ENCODE measurements at regions not wholly inside any gene's neighbourhood (a gene's known extent, or its start where the extent isn't known, plus 50 kb on each side); places are given as distances from the start of the nearest gene placed in this dataset.
A peak's percentile ranks its signal among the peaks of the same experiment; 100 is the strongest.
"Not testable (repeated sequence)": the region's sequence is repeated elsewhere in the genome, so short reads cannot be mapped to it uniquely, and the experiment has no call there.

DNA sequence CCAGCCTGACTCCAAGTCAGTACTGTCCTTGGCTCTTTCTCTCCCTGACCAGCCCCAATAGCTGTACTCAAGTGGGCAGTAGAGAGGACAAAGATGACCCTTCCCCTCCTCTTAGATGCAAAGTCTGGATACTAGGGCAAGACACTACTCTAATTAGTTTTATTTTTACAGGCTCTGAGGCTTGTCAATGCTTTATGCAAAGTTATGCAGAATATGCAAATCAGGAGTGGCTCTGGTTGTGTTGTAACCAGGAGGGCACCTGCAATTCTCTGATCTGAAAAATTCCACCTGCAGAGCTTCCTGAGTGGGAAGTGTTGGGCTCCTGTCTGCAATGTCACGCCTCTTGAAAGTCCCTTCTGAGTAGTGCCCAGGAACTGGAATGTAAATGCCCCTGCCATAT lies 201.5 kb downstream of the RGS3 start:
- DNase-seq, result no peak

DNA sequence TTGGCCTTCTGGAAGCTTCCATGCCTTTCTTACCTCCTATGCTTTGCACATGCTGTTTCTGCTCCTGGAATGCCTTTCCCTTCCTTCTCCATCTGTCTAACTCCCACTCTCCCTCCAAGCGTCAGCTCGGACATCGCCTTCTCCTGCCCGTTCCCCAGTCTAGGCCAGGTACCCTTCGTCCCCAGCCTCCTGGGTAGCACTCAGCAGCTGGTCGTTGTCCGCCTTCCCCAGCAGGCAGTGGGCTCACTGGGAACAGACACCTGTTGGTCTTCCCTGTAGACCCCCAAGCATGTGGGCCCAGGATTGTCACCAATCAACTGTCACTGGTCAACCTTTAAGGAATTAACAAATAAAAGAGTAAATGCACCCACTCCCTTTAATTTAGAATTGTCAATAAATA lies 202.2 kb downstream of the RGS3 start:
- DNase-seq, result no peak

DNA sequence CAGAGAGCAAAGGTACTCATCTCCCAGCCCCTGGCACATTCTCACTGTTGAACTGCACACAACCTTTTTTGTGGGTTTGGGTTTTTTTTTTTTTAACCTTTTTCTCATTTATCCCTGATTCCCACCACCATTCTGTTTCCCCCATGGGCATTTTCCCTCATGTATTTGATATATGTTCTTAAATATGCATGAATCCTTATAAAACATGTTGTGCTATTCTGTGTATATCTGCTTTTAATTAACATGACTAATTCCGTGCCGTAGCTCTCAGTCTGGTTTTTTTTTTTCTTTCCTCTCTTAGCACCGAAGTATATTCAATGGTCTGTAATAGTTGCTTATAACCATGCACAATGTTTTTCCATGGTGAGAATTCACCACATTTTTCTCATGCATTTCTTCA lies 204.5 kb downstream of the RGS3 start:
- DNase-seq, result no peak

DNA sequence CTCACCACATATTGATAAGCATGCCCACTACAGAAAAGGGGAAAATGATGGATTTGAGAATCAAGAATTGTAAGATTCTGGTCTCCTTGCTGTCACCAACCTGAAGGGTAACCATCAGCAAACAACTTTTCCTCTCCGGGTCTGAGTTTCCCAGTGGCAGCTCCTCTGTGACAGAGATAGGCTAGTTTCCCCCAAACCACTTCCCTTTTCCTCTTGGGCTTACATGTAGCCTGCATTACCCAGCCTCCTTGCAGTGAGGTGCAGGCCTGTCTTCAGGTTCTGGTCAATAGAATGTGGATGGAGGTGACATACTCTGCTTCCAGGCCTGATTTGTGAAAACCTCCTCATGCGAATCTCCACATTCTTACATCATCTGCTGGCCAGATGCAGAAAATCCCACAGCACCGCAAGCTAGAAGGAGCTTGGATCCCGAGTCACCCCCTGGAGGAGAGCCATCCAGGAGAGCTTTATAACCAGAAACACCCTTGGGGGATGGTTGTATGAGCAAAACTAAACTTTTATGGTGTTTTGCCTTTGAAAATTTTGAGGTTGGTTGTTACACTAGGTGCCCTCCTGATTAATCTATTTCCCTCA lies 206.1 kb downstream of the RGS3 start:
- DNase-seq, result no peak

DNA sequence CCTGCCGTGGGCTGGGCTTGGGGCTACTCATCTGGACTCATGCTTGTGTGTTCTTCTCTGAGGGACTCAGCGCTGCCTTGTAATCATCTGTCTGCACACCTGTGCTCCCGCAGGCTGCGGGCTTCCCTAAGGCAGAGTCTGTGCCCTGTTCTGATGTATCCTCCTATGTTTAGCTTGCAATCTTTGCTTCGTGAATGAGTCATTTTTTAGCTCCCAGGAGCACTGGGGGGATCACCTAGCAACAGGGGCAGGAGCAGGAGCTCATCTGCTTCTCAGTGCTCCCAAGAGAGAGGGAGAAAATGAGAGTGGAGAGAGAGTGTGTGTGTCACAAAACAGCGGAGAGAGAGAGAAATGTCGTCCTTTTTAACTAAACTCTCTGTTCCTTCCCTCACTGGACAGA lies 202.4 kb upstream of the ZNF618 start:
- no peak for DNase-seq

DNA sequence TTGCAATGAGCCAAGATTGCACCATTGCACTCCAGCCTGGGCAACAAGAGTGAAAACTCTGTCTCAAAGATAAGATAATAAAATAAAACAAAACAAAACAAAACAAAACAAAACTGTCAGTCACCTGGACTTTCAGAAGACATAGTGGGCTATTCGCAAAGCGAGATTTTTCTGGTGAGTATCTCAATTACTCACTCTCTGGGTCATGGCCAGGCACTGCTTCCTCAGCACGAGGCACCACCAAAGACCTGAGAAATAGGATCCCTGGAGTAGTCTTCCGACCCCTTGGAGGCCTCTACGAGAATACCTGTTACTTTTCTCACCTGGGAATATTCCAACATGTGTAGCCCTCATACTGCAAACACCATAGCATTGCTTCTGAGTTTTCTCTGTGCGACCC lies 201.7 kb upstream of the ZNF618 start:
- no peak for DNase-seq

DNA sequence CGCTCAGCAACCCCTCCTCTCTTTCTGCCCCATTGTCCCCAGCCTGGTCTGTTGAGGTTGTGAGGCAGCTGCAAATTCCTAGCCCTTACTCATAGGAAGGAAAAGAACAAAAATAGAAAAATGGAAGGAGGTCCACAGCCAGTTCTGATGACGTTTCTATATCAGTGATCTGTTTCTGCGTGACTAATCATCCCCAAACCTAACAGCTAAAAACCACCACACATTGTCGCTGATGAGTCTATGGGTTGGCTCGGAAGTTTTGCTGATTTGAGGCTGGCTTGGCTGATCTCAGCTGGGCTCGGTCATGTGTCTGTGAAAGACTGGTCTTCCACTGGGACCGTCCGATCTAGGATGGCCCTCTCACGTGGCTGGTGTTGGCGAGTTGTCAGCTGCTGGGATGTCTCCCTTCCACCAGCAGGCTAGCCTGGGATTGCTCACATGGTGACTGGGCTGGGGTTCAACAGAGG lies 200.6 kb upstream of the ZNF618 start:
- no peak for DNase-seq

DNA sequence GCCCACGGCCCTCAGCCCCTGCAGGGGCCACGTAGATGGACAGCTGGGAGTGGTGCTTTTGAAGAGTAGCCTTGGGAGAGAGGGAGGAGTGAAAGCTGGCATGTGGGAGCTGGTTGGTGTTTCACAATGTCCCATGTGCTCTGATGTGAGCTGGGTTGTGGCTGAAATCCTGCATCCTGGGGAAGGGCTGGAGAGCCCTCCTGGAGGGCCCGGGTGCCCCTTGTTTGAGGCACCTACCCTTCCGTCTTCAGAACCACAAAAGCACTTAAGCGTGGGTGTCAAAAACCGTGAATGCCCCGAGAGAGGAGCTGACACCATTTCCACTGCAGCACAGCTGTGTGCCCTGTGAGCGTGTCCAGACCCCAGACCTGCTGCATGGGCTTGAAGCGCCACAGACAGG lies 199.1 kb upstream of the ZNF618 start:
- no peak for DNase-seq

DNA sequence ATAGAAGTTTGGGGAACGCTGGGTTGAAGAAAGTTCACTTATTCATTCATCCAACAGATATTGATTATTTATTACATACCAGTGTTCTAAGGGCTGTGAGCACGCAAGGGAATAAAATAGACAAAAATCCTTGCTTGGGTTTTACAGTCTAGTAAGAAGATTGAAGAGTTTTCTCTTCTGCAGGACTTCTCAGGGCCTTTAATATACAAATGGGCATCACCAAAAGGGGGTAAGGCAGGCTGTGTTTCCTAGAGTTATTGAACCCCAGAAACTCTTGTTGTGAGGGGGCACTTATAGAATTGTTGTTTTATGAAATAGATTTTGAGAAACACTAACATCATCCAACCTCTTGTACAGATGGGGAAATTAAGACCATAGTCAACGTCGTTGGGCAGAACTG lies 198.5 kb upstream of the ZNF618 start:
- DNase-seq, result no peak

DNA sequence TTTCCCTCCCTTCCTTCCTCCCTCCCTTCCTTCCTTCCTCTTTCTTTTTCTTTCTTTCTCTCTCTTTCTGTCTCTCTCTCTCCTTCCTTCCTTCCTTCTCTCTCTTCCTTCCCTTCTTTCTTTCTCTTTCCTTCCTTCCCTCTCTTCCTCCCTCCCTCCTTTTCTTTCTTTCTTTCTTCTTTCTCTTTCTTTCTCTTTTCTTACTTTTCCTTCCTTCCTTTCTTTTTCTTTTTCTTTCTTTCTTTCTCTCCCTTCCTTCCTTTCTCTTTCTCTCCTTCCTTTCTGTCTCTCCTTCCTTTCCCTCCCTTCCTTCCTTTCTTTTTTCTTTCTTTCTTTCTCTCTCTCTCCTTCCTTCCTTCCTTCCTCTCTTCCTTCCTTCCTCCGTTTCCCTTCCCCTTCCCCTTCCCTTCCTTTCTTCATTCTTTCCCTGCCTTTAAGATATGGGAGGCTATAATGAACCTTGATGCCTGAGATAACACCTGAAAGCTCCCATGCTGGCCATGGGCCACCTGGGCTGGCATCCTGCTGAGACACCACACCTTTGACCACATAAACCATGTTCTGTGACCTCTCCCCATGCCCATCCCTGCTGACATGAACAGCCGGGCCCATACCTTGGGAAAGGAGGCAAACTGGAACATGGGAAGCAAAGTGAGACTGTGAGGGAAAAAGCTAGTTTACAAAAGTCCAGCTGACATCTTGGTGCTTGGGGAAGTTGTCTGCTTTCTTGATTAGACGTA lies 197.8 kb upstream of the ZNF618 start:
- no peak for DNase-seq

DNA sequence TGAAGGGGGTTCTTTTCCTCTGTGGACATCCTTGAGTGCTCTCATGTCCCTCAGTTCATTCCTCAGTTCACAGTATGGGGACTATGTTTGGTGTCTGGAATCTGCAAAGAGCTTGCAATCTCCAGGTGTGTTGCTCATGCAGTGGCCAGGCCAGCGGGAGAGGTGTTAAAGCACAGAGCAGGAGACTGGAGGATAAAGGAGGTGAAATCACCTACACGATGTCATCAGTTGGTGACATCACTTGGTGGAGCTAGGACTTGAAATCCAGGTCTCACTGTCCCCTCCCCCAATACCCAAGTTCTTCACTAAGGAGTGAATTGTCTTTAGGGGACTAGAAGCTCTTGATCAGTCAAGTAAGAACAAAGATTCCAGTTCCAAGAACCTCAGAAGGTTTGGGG lies 197.3 kb upstream of the ZNF618 start:
- no peak for DNase-seq

DNA sequence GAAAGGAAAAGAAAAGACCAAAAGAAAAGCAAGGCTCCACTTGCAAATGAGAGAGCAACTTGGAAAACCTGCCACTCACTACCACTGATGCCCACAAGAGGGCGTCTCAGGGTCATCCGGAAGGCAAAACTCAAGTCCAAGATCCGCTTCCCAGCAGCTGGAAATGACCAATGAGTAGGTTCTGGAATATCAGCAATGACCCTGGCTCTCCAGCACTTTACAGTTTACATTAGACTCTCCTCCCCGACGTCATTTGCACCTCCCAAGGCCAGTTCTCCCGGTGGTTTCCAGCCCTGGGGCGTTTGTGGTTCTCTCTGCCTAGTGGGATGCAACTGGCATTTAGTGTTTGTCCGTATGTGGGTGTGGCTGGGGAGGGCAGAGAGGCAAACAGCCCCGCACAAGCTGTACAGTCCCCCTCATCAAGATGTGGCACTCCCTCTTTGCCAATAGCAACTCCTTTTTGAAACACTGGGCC lies 193.8 kb upstream of the ZNF618 start:
- peak; percentile 81 for DNase-seq

DNA sequence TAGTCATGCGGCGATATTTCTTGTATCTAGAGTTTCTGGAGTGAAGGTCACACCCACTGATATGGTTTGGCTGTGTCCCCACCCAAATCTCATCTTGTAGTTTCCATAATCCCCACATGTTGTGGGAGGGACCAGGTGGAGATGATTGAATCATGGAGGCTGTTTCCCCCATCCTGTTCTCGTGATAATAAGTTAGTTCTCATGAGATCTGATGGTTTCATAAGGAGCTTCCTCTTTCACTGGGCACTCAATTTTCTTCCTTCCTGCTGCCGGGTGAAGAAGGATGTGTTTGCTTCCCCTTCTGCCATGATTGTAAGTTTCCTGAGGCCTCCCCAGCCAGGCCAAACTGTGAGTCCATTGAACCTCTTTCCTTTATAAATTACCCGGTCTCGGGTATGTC lies 190.5 kb upstream of the ZNF618 start:
- not testable (repeated sequence) for DNase-seq

DNA sequence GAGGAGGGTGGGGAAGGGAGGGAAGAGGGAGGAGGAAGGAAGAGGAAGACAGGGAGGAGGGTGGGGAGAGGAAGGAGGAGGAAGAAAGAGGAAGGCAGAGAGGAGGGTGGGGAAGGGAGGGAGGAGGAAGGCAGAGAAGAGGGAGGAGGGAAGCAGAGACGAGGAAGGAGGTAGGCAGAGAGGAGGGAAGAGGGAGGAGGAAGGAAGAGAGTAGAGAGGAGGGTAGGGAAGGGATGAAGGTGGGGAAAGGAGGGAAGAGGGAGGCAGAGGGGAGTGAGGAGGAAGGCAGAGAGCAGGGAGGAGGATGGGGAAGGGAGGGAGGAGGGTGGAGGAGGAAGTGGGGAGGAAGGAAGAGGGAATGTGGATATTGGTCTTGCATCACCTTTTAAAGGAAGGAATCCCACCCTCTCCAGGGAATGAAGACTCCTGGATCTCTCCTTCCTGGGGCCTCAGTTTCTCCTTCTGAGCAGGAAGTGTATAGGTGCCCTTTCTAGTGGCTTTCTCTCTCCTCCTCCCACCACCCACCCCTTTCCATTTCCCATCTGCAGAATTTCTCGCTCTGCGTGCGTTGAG lies 188.9 kb upstream of the ZNF618 start:
- DNase-seq, result no peak

DNA sequence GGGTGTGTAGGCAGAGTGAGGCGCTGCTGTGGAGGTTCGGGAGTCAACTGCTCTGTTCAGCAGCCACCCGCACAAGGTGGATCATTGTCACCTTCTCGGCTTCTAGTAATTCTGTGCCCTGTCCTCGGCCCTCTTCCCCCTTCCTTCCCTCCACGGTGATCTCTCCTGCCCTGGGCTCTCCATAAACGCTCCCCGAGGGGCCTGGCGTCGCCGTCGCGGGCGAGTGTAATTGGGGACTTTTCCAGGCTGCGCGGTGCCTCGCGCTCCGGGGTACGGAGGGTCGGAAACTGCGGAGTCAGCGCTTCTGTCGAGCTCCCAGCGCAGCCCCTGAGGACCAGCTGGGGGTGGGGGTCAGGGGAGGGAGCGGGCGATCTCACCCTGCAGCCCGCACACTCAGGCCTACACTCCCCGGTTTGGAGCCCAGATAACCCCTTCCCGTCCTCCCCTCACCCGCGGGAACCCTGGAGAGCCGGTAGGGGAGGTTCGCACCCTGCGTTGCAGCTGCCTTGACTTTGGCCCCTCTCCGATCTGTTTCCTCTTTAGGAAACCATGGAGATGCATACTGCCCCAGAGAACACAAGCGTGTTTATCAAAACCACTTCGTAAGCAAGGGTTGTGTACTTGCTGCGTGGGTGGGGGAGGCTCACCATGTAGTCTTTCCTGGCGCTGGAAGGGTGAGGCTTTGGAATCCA lies 188.3 kb upstream of the ZNF618 start:
- no peak for DNase-seq

DNA sequence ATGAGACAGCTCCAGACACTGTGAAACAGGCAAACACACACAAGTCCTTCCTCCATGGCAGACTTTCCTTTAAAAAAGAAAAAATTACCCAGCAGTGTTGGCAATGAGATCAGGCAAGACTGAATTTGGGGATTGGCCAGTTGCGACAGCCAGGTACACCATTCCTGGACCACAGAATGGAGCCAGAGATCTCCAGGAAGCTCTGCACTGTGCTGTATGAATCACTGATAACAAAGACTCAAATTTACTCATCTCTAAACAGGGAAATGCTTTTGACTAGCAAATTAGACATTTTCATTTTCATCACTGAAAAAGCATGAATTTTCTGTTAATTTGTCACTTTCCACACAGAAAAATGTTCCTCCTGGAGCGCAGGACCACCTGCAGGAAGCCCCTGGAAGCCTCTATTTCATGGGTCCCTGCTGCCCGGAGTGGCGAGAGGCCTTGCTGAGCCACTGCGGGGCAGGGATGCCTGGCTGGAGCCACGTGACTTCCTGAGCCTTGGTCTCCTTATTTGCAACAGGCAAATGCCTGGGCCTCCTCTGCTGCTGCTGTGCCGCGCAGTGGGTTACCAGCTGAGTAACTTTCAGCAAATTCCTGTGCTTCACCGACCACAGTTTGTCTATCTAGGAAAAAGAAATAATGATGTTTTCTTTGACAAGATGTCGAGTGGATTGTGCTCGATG lies 185.9 kb upstream of the ZNF618 start:
- DNase-seq, result no peak

DNA sequence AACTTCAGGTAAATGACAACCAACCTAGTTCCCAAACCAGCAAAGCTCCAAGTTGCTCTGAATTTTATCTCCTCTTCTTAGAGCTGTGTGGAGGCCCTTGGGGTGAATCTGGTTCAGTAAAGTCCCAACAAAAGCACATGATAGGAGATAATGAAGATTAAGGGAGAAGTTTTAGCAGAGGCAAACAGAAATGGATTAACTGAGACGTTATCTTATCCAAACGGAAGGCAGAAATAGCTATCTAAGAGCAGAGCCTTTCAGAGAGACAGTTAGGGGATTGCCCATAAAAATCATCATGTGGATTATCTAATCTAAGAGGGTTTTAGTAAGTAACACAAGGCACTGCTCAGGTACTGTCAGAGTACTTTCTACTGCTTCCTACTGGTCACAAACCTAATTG lies 183.9 kb upstream of the ZNF618 start:
- DNase-seq, result peak; percentile 56

DNA sequence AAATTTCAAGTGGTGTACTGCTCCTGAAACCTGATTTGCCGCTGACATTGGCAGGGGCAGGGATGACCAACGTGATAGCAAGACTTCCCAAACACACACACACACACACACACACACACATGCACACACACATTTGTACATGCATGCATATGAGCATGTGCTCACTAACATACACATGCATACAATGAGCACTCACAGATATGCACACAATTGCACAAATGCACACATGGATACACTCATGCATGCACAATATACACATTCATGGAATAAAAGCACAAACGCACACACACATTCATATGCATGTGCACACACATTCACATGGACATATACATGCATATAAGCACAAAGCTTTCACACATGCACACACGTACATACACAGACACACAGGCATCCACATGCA lies 181.2 kb upstream of the ZNF618 start:
- no peak for DNase-seq

DNA sequence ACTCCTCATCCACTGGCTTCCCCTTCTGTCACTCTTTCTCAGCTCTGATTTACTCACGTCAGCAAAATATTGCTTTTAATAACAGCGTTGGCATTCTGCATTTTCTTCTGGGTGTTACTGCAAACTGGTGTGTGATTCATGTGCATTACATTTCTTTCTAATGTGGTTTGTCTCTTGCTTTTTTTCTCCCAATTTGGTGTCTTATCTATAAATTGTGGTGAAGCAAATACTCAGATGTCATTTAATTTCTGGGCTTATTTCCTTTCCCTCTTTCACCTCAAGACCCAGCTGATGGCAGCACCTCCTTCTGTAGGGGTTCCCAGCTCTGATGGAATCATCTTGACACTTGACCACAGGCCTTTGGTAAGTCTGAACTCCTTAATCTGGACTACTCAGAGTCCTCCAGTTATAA lies 180.7 kb upstream of the ZNF618 start:
- no peak for DNase-seq

DNA sequence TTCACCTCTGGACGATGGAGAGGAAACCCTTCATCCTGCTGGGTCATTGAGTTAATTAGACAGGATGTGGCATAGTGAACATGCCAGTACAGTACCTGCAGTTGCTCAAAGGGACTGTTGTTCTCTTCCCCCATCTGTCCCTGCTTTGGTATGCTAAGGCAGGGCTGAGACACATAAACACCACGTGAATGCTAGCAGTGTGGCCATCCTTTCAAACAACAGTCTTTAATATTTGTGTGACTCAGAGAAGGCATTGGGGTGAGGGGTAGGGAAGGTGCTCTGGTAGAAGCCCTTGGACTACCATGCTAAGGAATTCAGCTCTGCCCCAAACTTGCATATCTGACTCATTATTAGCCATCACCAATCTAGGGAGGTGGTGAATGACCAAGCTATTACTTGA lies 180.2 kb upstream of the ZNF618 start:
- DNase-seq, result no peak

DNA sequence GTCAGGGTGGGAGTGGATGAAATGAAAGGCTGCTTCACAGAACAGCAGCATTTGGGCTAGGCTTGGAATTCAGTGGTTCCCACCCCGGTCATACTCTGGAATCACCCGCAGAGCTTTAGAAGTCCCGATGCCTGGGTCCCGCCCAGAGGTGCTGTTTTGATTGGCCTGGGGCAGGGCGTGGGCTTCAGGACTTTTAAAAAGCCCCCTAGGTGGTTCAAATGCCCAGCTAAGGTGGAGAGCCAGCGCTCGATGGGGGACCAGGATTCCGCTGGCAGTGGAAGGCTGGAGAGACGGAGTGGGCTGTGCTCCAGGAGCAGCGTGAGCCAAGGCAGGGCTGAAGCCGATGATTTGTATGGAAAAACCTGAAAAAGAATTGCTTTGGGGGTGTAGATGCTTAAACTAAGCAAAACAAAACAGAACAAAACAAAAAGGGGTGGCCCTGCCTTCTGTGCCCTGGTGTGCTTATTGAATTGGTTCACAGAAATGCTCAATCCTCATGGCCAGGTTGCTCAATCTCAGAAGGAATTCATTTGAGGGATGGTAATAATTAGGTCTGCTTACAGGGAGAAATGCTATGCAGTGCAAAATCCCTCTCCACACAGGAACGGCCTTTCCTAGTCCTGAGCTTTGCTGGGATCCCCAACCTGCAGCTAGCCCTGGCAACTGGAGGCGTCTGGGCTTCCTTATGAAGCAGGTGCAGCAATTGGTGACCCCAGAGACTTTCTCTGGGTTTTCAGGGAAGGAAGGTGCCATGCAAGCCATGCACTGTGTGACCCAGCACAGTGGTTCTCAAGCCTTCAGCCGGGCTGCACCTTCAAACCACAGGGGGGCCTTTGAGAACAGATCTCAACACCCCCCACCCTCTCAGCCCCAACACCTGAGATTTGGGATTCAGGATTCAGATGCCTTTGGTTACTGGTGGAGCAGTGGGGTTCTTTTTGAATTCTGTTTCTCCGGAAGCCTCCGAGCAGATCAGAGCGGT lies 174.0 kb upstream of the ZNF618 start:
- DNase-seq, result no peak
